Activated CD4-positive, alpha-beta T cell treated with anti-CD3 and anti-CD28 coated beads for 36 hours (primary cell): ENCODE measurements at regions not wholly inside any gene's neighbourhood (a gene's known extent, or its start where the extent isn't known, plus 50 kb on each side); places are given as distances from the start of the nearest gene placed in this dataset.

Experiments used
- ATAC-seq: fragments of 200-7000 bp; cut with Tn5 transposase; one replicate; pipeline ENCODE4 v1.10.0; 2021; ENCODE audit warnings: mild to moderate bottlenecking, moderate library complexity
- CTCF ChIA-PET: fragments of 350-600 bp; sonication (Branson Sonifier 250); formaldehyde crosslinking; loops from one replicate; lab custom pipeline; 2021; ENCODE audit warnings: antibody characterized with exemption; lab: Charles Lee
- POLR2A ChIA-PET: fragments of 350-600 bp; sonication (Branson Sonifier 250); formaldehyde crosslinking; loops from one replicate; lab custom pipeline; 2021; ENCODE audit warnings: antibody characterized with exemption, inconsistent platforms; lab: Charles Lee
- DNase-seq: peaks from one replicate; pipeline ENCODE4 v3.0.0-alpha.2; 2020
- H3K27ac Mint-ChIP-seq: one replicate; pipeline ENCODE4 v1.8.0; 2021; ENCODE audit warnings: mixed read lengths
- H3K27me3 Mint-ChIP-seq: one replicate; pipeline ENCODE4 v1.8.0; 2021; ENCODE audit warnings: mixed read lengths
- H3K36me3 Mint-ChIP-seq: one replicate; pipeline ENCODE4 v1.8.0; 2021; ENCODE audit warnings: low read depth, mixed read lengths
- H3K4me1 Mint-ChIP-seq: one replicate; pipeline ENCODE4 v1.8.0; 2021; ENCODE audit warnings: mixed read lengths
- H3K4me3 Mint-ChIP-seq: one replicate; pipeline ENCODE4 v1.8.0; 2021; ENCODE audit warnings: mild to moderate bottlenecking, moderate library complexity, mixed read lengths
- H3K9me3 Mint-ChIP-seq: one replicate; pipeline ENCODE4 v1.8.0; 2021; ENCODE audit warnings: low read depth, mixed read lengths
- intact Hi-C, 2 experiments: fragments of 100-400 bp; cut with DNase I in 1 of 2; cut with micrococcal nuclease in 1 of 2; formaldehyde crosslinking; loops; one replicate each; pipeline versions ENCODE4 v1.14.2 to v1.15.1; 2022 to 2024; cut with DNase I, micrococcal nuclease

DNA sequence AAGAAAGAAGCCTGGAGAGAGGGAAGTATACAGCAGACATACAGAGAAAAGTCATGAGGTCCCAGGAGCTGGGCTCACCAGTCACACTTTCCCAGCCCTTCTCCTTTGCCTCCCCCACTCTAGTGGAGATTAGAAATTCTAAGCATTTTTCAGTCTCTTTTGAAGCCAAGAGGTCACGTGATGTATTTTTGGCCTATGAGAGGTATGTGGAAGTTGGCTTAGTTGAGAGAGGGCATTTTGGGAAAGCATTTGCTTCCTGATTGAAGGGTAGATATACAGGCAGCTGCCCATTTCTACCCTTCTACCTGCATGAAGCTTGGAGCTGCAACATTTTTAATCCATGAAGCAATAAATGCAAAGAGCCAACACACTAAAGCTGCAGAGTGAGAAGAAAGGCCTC is 106.0 kb upstream of the TNFAIP3 start:
- intact Hi-C loops, result no loop called here
- ATAC-seq (no peak), DNase-seq (no peak)
- H3K36me3 Mint-ChIP-seq, result no peaks in the 10 kb centered on the region
- no peaks in the 10 kb centered on the region for H3K27me3 Mint-ChIP-seq
- no peak overlapping the region for H3K27ac Mint-ChIP-seq
- no peak overlapping the region for H3K4me3 Mint-ChIP-seq
- ChIA-PET POLR2A (no interaction called here), CTCF (interaction anchor here (1.1 to 1.7 kb wide), 3 partner anchors 15 to 109 kb away, joined by 4 to 6 read pairs (median 5); no protein-coding TSS in a partner anchor)
- H3K4me1 Mint-ChIP-seq, result no peaks in the 10 kb centered on the region
- H3K9me3 Mint-ChIP-seq, result no peaks in the 10 kb centered on the region

DNA sequence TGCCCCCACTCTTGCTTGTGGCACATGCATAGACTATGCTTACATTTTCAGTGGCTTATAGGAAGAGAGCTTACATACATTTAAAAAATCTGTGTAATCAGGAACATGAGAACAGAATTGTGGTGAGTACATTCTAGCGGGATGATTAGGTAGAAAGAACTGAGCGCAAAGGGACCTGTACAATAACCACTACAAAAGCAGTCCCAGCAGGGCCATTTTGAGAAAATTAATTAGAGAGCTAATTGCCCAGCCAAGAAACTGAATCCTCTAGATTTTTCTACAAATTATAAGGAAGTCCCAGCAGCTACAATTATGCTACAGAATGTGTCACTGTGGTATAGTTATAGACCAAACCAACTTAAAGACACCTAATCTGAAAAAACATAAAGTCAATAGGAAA is 105.6 kb upstream of the TNFAIP3 start:
- ChIA-PET POLR2A (no interaction called here), CTCF (interaction anchor here (0.6 to 1.7 kb wide), 4 partner anchors 16 to 109 kb away, joined by 3 to 6 read pairs (median 4); no protein-coding TSS in a partner anchor)
- Mint-ChIP-seq H3K4me1 (no peaks in the 10 kb centered on the region), H3K27me3 (no peaks in the 10 kb centered on the region), H3K36me3 (no peaks in the 10 kb centered on the region), H3K9me3 (no peaks in the 10 kb centered on the region), H3K4me3 (no peak overlapping the region), H3K27ac (no peak overlapping the region)
- DNase-seq, result no peak
- intact Hi-C loops, result no loop called here
- no peak for ATAC-seq

DNA sequence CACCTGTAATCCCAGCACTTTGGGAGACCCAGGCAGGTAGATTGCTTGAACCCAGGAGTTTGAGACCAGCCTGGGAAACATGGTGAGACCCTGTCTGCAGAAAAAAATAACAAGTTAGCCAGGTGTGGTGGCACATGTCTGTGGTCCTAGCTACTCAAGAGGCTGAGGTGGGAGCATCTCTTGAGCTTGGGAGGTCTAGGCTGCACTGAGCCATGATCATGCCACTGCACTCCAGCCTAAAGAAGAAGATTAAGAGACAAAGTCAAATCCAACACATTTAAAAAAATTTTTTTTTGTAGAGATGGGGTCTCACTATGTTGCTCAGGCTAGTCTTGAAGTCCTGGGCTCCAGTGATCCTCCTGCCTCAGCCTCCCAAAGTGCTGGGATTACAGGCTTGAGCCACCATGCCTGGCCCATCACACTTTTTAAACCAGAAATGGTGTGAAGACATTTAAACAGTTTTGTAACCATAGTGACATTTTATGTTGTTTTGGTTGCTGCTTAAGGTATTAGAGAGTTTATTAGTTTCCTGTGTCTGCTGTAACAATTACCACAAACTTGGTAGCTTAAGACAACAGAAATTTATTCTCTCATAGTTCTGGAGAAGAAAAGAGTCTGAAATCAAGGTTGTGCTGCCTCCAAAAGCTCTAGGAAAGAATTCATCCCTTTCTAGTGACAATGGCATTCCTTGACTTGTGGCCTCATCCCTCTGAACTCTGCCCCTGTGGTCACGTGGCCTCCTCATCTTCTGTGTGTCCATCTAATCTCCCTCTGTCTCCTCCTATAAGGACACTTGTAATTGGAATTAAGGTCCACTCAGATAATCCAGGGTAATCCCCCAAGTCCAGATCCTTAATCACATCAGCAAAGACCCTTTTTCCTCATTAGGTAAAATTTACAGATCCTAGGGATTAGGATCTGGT is 104.6 kb upstream of the TNFAIP3 start:
- ATAC-seq, result no peak
- H3K27ac Mint-ChIP-seq, result no peak overlapping the region
- ChIA-PET POLR2A (no interaction called here), CTCF (interaction anchor here (0.6 to 1.7 kb wide), 2 partner anchors 15 to 45 kb away, joined by 3 to 6 read pairs; no protein-coding TSS in a partner anchor)
- intact Hi-C loops, result no loop called here
- no peaks in the 10 kb centered on the region for H3K27me3 Mint-ChIP-seq
- peaks cover 4% of the 10 kb centered on the region for H3K4me1 Mint-ChIP-seq
- no peak overlapping the region for H3K4me3 Mint-ChIP-seq
- no peaks in the 10 kb centered on the region for H3K36me3 Mint-ChIP-seq
- no peak for DNase-seq
- H3K9me3 Mint-ChIP-seq, result no peaks in the 10 kb centered on the region

DNA sequence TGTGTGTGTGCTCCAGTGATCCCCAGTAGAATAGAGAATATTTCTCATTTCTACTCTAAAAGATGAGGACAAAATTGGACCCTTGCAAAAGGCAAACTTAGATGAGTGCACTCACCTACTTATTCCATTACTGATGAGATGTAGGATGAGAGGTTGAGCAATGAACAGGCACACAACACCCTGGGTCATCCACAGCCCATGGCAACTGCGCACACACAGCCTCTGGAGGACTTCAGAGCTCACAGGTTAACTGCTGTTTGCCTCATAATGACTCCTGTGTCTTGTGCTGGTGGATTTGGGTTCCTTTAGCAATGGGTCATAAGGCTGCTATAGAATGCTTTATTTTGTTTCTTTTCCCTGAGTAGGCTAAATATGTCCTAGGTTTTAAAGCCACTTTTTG is 103.6 kb upstream of the TNFAIP3 start:
- CTCF ChIA-PET, result interaction anchor here (0.5 to 0.6 kb wide), 2 partner anchors 46 to 233 kb away, joined by 3 to 4 read pairs; no protein-coding TSS in a partner anchor
- ATAC-seq (no peak), DNase-seq (no peak)
- H3K4me1 Mint-ChIP-seq, result peaks cover 14% of the 10 kb centered on the region
- H3K4me3 Mint-ChIP-seq, result no peak overlapping the region
- intact Hi-C loops, result no loop called here
- POLR2A ChIA-PET, result no interaction called here
- no peaks in the 10 kb centered on the region for H3K36me3 Mint-ChIP-seq
- no peaks in the 10 kb centered on the region for H3K27me3 Mint-ChIP-seq
- no peak overlapping the region for H3K27ac Mint-ChIP-seq
- H3K9me3 Mint-ChIP-seq, result no peaks in the 10 kb centered on the region

DNA sequence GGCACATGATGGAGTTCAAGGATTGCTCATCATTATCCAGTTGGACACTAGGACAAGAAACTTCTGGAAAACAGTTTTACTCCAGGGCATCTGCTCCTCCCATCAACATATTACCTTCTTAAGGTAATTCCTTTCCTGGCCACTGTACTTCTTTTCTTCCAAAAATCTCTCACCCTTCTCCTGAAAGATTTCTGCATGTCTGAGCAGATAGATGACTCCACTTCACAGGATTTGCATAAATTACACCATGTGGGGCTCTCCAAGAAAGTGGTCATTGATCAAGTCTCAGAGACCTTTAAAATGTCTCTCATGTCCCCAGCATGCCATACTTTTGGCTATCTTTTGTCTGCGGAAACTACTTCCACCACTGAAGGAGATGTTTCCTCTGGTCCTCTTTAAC is 103.2 kb upstream of the TNFAIP3 start:
- ChIA-PET CTCF (interaction anchor here (0.6 to 1.1 kb wide), 2 partner anchors 35 to 233 kb away, joined by 3 to 4 read pairs; no protein-coding TSS in a partner anchor), POLR2A (no interaction called here)
- Mint-ChIP-seq H3K27me3 (no peaks in the 10 kb centered on the region), H3K4me1 (peaks cover 17% of the 10 kb centered on the region), H3K9me3 (no peaks in the 10 kb centered on the region), H3K27ac (no peak overlapping the region), H3K36me3 (no peaks in the 10 kb centered on the region), H3K4me3 (no peak overlapping the region)
- DNase-seq (no peak), ATAC-seq (no peak)
- intact Hi-C loops, result no loop called here

DNA sequence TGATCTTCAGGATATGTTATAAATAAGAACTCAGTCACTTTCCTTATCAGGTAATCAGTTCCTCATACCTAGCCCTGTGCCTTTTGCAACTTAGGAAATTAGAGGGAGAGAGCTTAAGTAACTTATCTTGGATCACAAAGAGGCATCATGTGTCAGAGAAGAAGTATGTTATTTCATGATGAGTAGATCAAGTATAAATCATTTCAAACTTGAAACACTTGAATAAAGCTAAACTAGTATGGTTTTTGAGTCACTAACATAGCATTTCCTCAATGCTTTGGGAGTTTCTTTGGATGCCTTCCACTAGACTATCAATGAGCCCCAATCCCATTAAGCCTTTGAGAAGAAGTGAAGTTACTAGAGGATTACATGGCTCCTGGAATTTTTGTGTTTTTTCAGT is 102.6 kb upstream of the TNFAIP3 start:
- intact Hi-C loops, result no loop called here
- ATAC-seq (no peak), DNase-seq (no peak)
- peaks cover 19% of the 10 kb centered on the region for H3K4me1 Mint-ChIP-seq
- ChIA-PET CTCF (interaction anchor here (1.1 kb wide), 1 partner anchor 34 kb away, joined by 3 read pairs; no protein-coding TSS in a partner anchor), POLR2A (no interaction called here)
- no peaks in the 10 kb centered on the region for H3K36me3 Mint-ChIP-seq
- H3K4me3 Mint-ChIP-seq, result no peak overlapping the region
- no peaks in the 10 kb centered on the region for H3K27me3 Mint-ChIP-seq
- H3K27ac Mint-ChIP-seq, result no peak overlapping the region
- no peaks in the 10 kb centered on the region for H3K9me3 Mint-ChIP-seq

DNA sequence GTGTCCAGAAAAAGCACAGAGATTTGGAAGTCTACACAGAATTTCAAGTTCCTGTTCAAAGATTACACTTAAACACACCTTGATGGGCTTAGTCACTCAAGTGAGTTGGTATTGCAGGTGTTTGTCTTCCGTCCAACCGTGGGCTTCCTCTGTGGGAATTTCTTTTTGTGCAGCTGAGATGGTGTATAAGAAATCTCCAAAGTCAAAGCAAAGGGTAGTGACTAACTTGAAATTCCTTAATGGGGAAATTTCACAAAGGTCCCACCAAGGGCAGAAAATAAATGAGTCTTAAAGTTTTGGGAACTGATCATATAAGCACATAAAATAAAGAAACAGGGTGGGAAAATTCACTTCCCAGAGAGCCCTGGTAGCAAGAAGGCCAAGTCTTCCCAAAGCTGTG is 102.0 kb upstream of the TNFAIP3 start:
- Mint-ChIP-seq H3K27ac (no peak overlapping the region), H3K27me3 (no peaks in the 10 kb centered on the region), H3K4me3 (no peak overlapping the region), H3K4me1 (peaks cover 19% of the 10 kb centered on the region), H3K36me3 (no peaks in the 10 kb centered on the region), H3K9me3 (no peaks in the 10 kb centered on the region)
- intact Hi-C loops, result no loop called here
- POLR2A ChIA-PET, result no interaction called here
- CTCF ChIA-PET, result interaction anchor here (1.1 to 1.3 kb wide), 3 partner anchors 11 to 102 kb away, joined by 3 read pairs; partner anchors contain the start of gene TNFAIP3
- ATAC-seq, result no peak
- no peak for DNase-seq

DNA sequence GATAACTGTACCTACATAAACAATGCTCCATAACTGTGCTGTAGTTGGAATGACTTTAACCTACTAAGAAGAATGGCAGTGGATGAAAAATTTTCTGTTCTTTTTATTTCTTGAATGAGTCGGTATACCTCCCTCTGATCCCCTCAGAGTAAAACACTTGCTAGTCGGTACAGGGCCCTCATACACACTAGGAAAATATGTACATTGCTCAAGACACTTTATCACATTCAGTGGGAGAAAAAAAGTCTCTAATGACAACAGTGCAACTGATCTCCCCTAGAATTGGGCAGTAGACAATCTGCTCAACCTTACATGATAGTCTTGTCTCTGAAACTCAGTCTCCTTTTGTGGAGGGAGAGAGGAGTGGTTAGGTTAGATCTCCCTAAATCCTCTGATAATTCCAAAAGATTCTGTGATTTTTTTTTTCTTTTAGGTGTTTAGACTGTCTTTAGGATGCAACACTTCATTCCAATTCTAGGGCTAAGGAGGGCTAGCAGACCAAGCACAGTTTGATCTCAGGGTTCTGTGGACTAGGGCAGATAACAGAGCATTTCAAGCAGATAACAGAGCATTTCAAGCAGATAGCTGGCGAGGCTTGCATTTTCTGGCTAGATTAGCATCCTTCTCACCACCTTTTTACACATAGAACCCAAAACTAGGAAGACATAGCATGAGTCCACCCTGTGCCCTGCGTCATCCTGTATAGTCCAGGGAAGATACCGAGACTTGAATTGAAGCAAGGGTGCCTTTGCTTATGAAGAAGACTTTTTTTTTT is 100.3 kb upstream of the TNFAIP3 start:
- H3K36me3 Mint-ChIP-seq, result no peaks in the 10 kb centered on the region
- ChIA-PET POLR2A (no interaction called here), CTCF (interaction anchor here (1.0 kb wide), 1 partner anchor 60 kb away, joined by 3 read pairs; no protein-coding TSS in a partner anchor)
- no peaks in the 10 kb centered on the region for H3K27me3 Mint-ChIP-seq
- H3K4me3 Mint-ChIP-seq, result no peak overlapping the region
- H3K27ac Mint-ChIP-seq, result no peak overlapping the region
- no peaks in the 10 kb centered on the region for H3K9me3 Mint-ChIP-seq
- DNase-seq, result no peak
- ATAC-seq, result no peak
- peaks cover 19% of the 10 kb centered on the region for H3K4me1 Mint-ChIP-seq
- intact Hi-C loops, result no loop called here

DNA sequence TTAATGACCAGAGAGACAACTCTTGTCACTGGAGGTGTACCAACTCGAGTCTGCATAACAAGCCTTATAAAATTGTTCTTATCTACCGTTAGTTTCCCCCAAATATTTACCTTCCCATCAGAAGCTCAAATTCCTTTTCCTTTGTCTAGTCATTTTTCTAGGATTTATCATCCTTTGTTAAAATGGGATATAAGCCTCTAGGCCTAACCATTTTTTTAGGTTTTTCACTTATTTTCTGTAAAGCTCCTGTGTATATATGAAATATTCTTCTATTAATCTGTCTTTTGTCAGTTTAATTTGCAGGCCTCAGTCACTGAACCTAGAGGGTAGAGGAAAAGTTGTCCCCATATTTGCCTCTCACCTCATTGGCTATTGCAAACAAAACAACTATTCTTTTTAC is 99.6 kb upstream of the TNFAIP3 start:
- DNase-seq (no peak), ATAC-seq (no peak)
- Mint-ChIP-seq H3K9me3 (no peaks in the 10 kb centered on the region), H3K27ac (peak overlapping the region; percentile 81), H3K27me3 (no peaks in the 10 kb centered on the region), H3K36me3 (no peaks in the 10 kb centered on the region), H3K4me1 (peaks cover 19% of the 10 kb centered on the region), H3K4me3 (no peak overlapping the region)
- POLR2A ChIA-PET, result no interaction called here
- intact Hi-C loops, result no loop called here
- CTCF ChIA-PET, result interaction anchor here (0.6 kb wide), 1 partner anchor 463 kb away, joined by 3 read pairs; no protein-coding TSS in a partner anchor

DNA sequence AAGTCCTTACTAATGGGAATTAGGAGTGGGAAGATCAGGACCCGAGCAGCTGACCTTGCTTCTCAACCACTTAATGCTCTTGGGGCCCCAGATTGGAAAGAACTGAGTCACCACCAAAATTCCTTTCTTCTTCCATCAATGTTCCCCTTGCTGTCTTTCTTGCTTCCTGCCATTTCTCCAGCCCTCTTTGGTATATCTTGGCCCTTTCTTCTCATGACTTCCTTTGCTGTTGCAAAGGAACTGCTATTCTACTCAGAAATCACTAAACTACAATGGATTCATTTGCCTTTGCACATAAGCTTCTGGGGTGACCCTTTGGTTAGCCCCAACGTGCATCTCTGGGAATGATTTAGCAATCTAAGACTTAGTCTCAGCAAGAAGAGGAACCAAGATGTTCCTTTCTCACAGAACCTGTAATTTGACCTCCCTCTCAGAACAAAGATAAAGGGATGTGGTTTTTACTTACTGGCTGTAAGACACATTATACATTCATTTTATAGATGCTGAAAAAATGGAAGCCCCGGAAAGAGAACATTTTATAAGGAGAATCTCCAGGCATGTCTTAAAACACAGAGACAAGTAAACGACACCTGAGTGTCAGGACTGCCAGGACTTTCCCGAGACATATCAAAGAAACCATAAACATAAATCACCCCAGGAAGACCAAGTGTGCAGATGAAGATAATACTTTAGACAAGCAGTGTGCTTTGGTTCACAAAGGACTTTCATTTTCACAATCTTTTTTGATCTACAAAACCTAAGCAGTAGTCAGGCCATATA is 99.0 kb upstream of the TNFAIP3 start:
- no peaks in the 10 kb centered on the region for H3K27me3 Mint-ChIP-seq
- no peaks in the 10 kb centered on the region for H3K36me3 Mint-ChIP-seq
- H3K9me3 Mint-ChIP-seq, result no peaks in the 10 kb centered on the region
- intact Hi-C loops, result no loop called here
- ChIA-PET POLR2A (no interaction called here), CTCF (interaction anchor here (0.6 kb wide), 1 partner anchor 464 kb away, joined by 3 read pairs; no protein-coding TSS in a partner anchor)
- peaks cover 19% of the 10 kb centered on the region for H3K4me1 Mint-ChIP-seq
- peak overlapping the region; percentile 81 for H3K27ac Mint-ChIP-seq
- DNase-seq, result no peak
- peak overlapping the region; percentile 2 for H3K4me3 Mint-ChIP-seq
- peak; percentile 42 for ATAC-seq

DNA sequence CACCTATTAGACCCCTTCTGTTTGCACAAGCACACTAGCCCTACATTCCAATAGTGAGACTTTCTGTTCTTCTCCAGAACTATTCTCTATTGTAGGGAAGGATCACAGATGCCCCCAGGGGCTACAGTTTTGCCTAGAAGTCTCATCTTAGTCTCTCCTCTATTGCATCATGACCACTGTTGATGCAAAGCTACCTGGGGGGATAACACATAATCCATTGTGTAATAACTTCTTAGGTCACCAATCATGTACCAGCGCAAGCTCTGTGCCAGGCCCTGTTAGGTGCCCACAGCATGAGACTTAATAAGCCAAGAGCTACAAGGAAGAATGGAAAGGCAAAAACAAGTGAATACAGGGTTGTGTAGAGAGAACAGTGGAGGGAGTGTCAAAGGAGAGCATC is 98.1 kb upstream of the TNFAIP3 start:
- DNase-seq (no peak), ATAC-seq (no peak)
- H3K4me3 Mint-ChIP-seq, result no peak overlapping the region
- CTCF ChIA-PET, result interaction anchor here (0.6 kb wide), 1 partner anchor 43 kb away, joined by 3 read pairs; no protein-coding TSS in a partner anchor
- intact Hi-C loops, result no loop called here
- H3K27me3 Mint-ChIP-seq, result no peaks in the 10 kb centered on the region
- no peaks in the 10 kb centered on the region for H3K36me3 Mint-ChIP-seq
- POLR2A ChIA-PET, result no interaction called here
- no peaks in the 10 kb centered on the region for H3K9me3 Mint-ChIP-seq
- peaks cover 19% of the 10 kb centered on the region for H3K4me1 Mint-ChIP-seq
- no peak overlapping the region for H3K27ac Mint-ChIP-seq
